CD14-positive monocyte (primary cell): ENCODE measurements at regions not wholly inside any gene's neighbourhood (a gene's known extent, or its start where the extent isn't known, plus 50 kb on each side); places are given as distances from the start of the nearest gene placed in this dataset.

Experiments
- DNase-seq, 3 donors: peaks; one replicate each; pipeline ENCODE4 v3.0.0-alpha.2; 2011 to 2022
- H2AFZ ChIP-seq: 2 replicates; pipeline ENCODE4 v1.6.0; 2012; ENCODE audit warnings: mild to moderate bottlenecking, low read depth, low read length, inconsistent platforms; ENCODE audit not compliant: insufficient read depth, poor library complexity, severe bottlenecking
- H3K27ac ChIP-seq, 2 donors: 1 replicate in 1 of 2; 2 replicates in 1 of 2; pipeline ENCODE4 v1.5.1; 2012 to 2013; ENCODE audit warnings: low read length in 2 of 2, control low read depth in 1 of 2, inconsistent platforms in 1 of 2, low read depth in 1 of 2, mild to moderate bottlenecking in 1 of 2
- H3K27me3 ChIP-seq, 2 donors: one replicate each; pipeline versions ENCODE4 v1.6.0 to v1.6.1; 2011 to 2013; ENCODE audit warnings: low read length in 2 of 2; ENCODE audit not compliant: control insufficient read depth in 2 of 2, insufficient read depth in 2 of 2
- H3K36me3 ChIP-seq, 2 donors: replicated peaks in 1 of 2; 1 replicate in 1 of 2; 2 replicates in 1 of 2; pipeline versions ENCODE4 v1.5.1 to v1.6.1; 2012 to 2013; ENCODE audit warnings: low read length in 2 of 2, control low read depth in 1 of 2, inconsistent platforms in 1 of 2, mild to moderate bottlenecking in 1 of 2; ENCODE audit not compliant: insufficient read depth in 2 of 2, control insufficient read depth in 1 of 2
- H3K4me1 ChIP-seq, 2 donors: 1 replicate in 1 of 2; 2 replicates in 1 of 2; pipeline versions ENCODE4 v1.5.1 to v1.6.1; 2012 to 2013; ENCODE audit warnings: low read length in 2 of 2, control low read depth in 1 of 2, inconsistent platforms in 1 of 2, mild to moderate bottlenecking in 1 of 2, moderate library complexity in 1 of 2; ENCODE audit not compliant: insufficient read depth in 2 of 2, control insufficient read depth in 1 of 2
- H3K4me2 ChIP-seq: replicated peaks from 2 replicates; pipeline ENCODE3; 2012; ENCODE audit warnings: low read length, moderate library complexity, mild to moderate bottlenecking; ENCODE audit not compliant: poor library complexity, severe bottlenecking; ENCODE audit errors: extremely low read depth
- H3K4me3 ChIP-seq, 3 experiments: fragments of 200-600 bp in 1 of 3; sonication (generic) in 1 of 3; replicated peaks in 1 of 3; 1 replicate in 2 of 3; 2 replicates in 1 of 3; pipeline ENCODE4 v1.5.1; 2011 to 2013; ENCODE audit warnings: low read length in 3 of 3, mild to moderate bottlenecking in 3 of 3, control low read depth in 2 of 3, low read depth in 2 of 3, inconsistent platforms in 1 of 3, moderate library complexity in 1 of 3
- H3K79me2 ChIP-seq: 2 replicates; pipeline ENCODE4 v1.6.0; 2012; ENCODE audit warnings: mild to moderate bottlenecking, control low read depth, inconsistent platforms, low read length, moderate library complexity; ENCODE audit not compliant: insufficient read depth
- H3K9ac ChIP-seq: 2 replicates; pipeline ENCODE4 v1.6.0; 2017; ENCODE audit warnings: low read length, mild to moderate bottlenecking; ENCODE audit not compliant: insufficient read depth, poor library complexity, severe bottlenecking
- H3K9me3 ChIP-seq, 2 donors: replicated peaks in 1 of 2; 1 replicate in 1 of 2; 2 replicates in 1 of 2; pipeline versions ENCODE4 v1.5.1 to v1.6.1; 2012 to 2013; ENCODE audit warnings: low read length in 2 of 2, control low read depth in 1 of 2; ENCODE audit not compliant: control insufficient read depth in 1 of 2, insufficient read depth in 1 of 2
- H4K20me1 ChIP-seq: 2 replicates; pipeline ENCODE4 v1.6.0; 2012; ENCODE audit warnings: mild to moderate bottlenecking, low read length, control low read depth, moderate library complexity; ENCODE audit not compliant: insufficient read depth
- H3K27ac Mint-ChIP-seq, 7 donors: one replicate each; pipeline ENCODE4 v1.8.0; 2020; ENCODE audit warnings: mild to moderate bottlenecking in 7 of 7, mixed read lengths in 7 of 7, moderate library complexity in 6 of 7, inconsistent platforms in 2 of 7
- H3K27me3 Mint-ChIP-seq, 3 donors: one replicate each; pipeline ENCODE4 v1.8.0; 2021 to 2022; ENCODE audit warnings: low read depth in 3 of 3, mild to moderate bottlenecking in 3 of 3, mixed read lengths in 3 of 3, moderate library complexity in 3 of 3, inconsistent platforms in 1 of 3
- H3K36me3 Mint-ChIP-seq, 2 donors: one replicate each; pipeline ENCODE4 v1.8.0; 2020; ENCODE audit warnings: mixed read lengths in 2 of 2, inconsistent platforms in 1 of 2, mild to moderate bottlenecking in 1 of 2
- H3K4me1 Mint-ChIP-seq: one replicate; pipeline ENCODE4 v1.8.0; 2020; ENCODE audit warnings: mild to moderate bottlenecking, mixed read lengths
- H3K4me3 Mint-ChIP-seq, 2 donors: one replicate each; pipeline ENCODE4 v1.8.0; 2020; ENCODE audit warnings: mild to moderate bottlenecking in 2 of 2, mixed read lengths in 2 of 2, moderate library complexity in 1 of 2
- H3K9me3 Mint-ChIP-seq, 7 donors: one replicate each; pipeline ENCODE4 v1.8.0; 2020 to 2022; ENCODE audit warnings: mixed read lengths in 7 of 7, mild to moderate bottlenecking in 6 of 7, moderate library complexity in 6 of 7, inconsistent platforms in 2 of 7
- CTCF ChIP-seq: fragments of 200-600 bp; IDR thresholded peaks from one replicate; pipeline ENCODE4 v1.8.0; 2022; ENCODE audit warnings: antibody characterized with exemption, mild to moderate bottlenecking
- WGBS: methylation state at CpG from one replicate; pipeline ENCODE4 v1.1.5; 2013; ENCODE audit warnings: missing lambda C conversion rate; ENCODE audit not compliant: insufficient coverage; 5-methylcytosine and 5-hydroxymethylcytosine counted together
- intact Hi-C, 2 donors: fragments of 100-400 bp; cut with micrococcal nuclease; formaldehyde crosslinking; loops; one replicate each; pipeline versions ENCODE4 v1.15.0 to v1.15.1; 2023

- Mint-ChIP-seq H3K4me3 (no peak overlapping the region), H3K36me3 (no peaks in the 10 kb centered on the region), H3K9me3 (peaks cover 0 to 3% (median 0%) of the 10 kb centered on the region in 7 donors), H3K27me3 (peaks cover 0 to 5% (median 0%) of the 10 kb centered on the region in 3 donors), H3K4me1 (no peaks in the 10 kb centered on the region), H3K27ac (no peak overlapping the region)
- Histone ChIP-seq H3K36me3 (no peaks in the 10 kb centered on the region), H3K27me3 (no peaks in the 10 kb centered on the region), H3K9me3 (no peaks in the 10 kb centered on the region), H3K9ac (no peak overlapping the region), H3K4me2 (no peak overlapping the region), H3K4me1 (no peaks in the 10 kb centered on the region), H2AFZ (no peak overlapping the region), H3K4me3 (no peak overlapping the region), H3K79me2 (no peaks in the 10 kb centered on the region), H4K20me1 (no peaks in the 10 kb centered on the region), H3K27ac (no peak overlapping the region)
- no peak for DNase-seq
- 38% methylated on average over 1 of the region's 4 CpGs for WGBS
- intact Hi-C loops: no loop called here
- no peak for TF ChIP-seq CTCF
These were observed 174.1 kb upstream of the SAMSN1 start for GRCh38 chr21:14720237-14720636.

- peaks cover 0 to 6% (median 2%) of the 10 kb centered on the region in 7 donors for H3K9me3 Mint-ChIP-seq
- no peak for TF ChIP-seq CTCF
- no CpG with 5 or more reads among the region's 6 CpGs for WGBS
- DNase-seq: no peak
- no peaks in the 10 kb centered on the region for H3K27me3 ChIP-seq
- no peak overlapping the region for H2AFZ ChIP-seq
- peaks cover 0 to 5% (median 0%) of the 10 kb centered on the region in 3 donors for H3K27me3 Mint-ChIP-seq
- H3K4me1 Mint-ChIP-seq: no peaks in the 10 kb centered on the region
- no peak overlapping the region for H3K27ac Mint-ChIP-seq
- H4K20me1 ChIP-seq: no peaks in the 10 kb centered on the region
- H3K4me3 Mint-ChIP-seq: no peak overlapping the region
- H3K4me2 ChIP-seq: no peak overlapping the region
- no peak overlapping the region for H3K9ac ChIP-seq
- no peaks in the 10 kb centered on the region for H3K36me3 Mint-ChIP-seq
- H3K79me2 ChIP-seq: no peaks in the 10 kb centered on the region
- H3K27ac ChIP-seq: no peak overlapping the region
- no peaks in the 10 kb centered on the region for H3K9me3 ChIP-seq
- H3K4me3 ChIP-seq: no peak overlapping the region
- intact Hi-C loops: loop anchor here in 1 of 2 donors (10.0 kb wide), 1 partner anchor 64 kb away; no protein-coding TSS in a partner anchor
- H3K36me3 ChIP-seq: no peaks in the 10 kb centered on the region
- H3K4me1 ChIP-seq: no peaks in the 10 kb centered on the region
These were observed 172.8 kb upstream of the SAMSN1 start for GRCh38 chr21:14718951-14719350.
